Testis (tissue), 2 donors: ENCODE measurements at regions not wholly inside any gene's neighbourhood (a gene's known extent, or its start where the extent isn't known, plus 50 kb on each side); places are given as distances from the start of the nearest gene placed in this dataset.

Source experiments
- DNase-seq: peaks from one replicate; pipeline ENCODE4 v3.0.0-alpha.2; 2019
- H3K27ac ChIP-seq, 2 donors: fragments of 200-600 bp; sonication (generic); one replicate each; pipeline ENCODE4 v1.5.1; 2019
- H3K27me3 ChIP-seq: fragments of 200-600 bp; sonication (generic); one replicate; pipeline ENCODE4 v1.5.1; 2019
- H3K36me3 ChIP-seq: fragments of 200-600 bp; sonication (generic); one replicate; pipeline ENCODE4 v1.5.1; 2017; ENCODE audit warnings: low read depth; ENCODE audit errors: missing control alignments
- H3K4me1 ChIP-seq: fragments of 200-600 bp; sonication (generic); one replicate; pipeline ENCODE4 v1.5.1; 2019
- H3K4me3 ChIP-seq, 2 donors: fragments of 200-600 bp; sonication (generic); one replicate each; pipeline ENCODE4 v1.5.1; 2017 to 2019
- H3K9me3 ChIP-seq: fragments of 200-600 bp; sonication (generic); one replicate; pipeline ENCODE4 v1.5.1; 2017
- POLR2A ChIP-seq: fragments of 450-650 bp; IDR thresholded peaks from one replicate; pipeline ENCODE4 v1.6.1; 2017; ENCODE audit warnings: antibody characterized with exemption, mild to moderate bottlenecking, moderate library complexity
- WGBS, 2 donors: methylation state at CpG; one replicate each; pipeline ENCODE4 v1.1.5; 2018; 5-methylcytosine and 5-hydroxymethylcytosine counted together
- intact Hi-C: fragments of 100-400 bp; cut with DNase I; formaldehyde crosslinking; loops from one replicate; pipeline ENCODE4 v1.15.1; 2023; ENCODE audit warnings: low total_unique reads
- TF ChIP-seq, protein P1 (sequence below), 3 experiments: fragments of 450-650 bp in 2 of 3; fragments of 200-600 bp in 1 of 3; sonication (generic) in 1 of 3; IDR thresholded peaks; one replicate each; pipeline ENCODE4 v1.5.1; 2016 to 2019; ENCODE audit warnings: antibody characterized with exemption in 3 of 3, mild to moderate bottlenecking in 2 of 3, moderate library complexity in 1 of 3

DNA sequence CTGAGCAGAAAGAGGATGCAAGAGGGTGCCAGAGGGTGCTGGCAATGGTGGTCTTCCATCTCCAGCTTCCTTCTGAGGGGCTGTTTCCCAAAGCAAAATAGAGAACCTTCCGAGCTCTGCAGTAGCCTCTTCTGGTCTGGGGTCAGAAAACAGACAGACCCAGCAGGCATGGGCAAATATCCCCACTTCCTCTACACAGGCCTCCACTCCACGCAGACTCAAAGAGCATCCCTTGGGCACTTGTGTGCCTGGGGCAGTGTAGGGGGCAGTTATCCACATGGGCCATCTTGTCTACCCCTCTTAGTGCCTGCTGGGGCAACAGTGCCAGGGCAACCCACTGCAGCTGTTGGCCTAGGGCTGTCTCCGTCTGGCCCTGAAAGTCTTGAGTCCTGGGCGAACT lies 231.9 kb downstream of the TTC8 start:
- intact Hi-C loops, result no loop called here
- Histone ChIP-seq H3K9me3 (no peaks in the 10 kb centered on the region), H3K4me3 (no peak overlapping the region), H3K4me1 (no peaks in the 10 kb centered on the region), H3K27me3 (no peaks in the 10 kb centered on the region), H3K36me3 (no peaks in the 10 kb centered on the region), H3K27ac (no peak overlapping the region)
- TF ChIP-seq POLR2A, result no peak
- TF ChIP-seq, protein P1, sequence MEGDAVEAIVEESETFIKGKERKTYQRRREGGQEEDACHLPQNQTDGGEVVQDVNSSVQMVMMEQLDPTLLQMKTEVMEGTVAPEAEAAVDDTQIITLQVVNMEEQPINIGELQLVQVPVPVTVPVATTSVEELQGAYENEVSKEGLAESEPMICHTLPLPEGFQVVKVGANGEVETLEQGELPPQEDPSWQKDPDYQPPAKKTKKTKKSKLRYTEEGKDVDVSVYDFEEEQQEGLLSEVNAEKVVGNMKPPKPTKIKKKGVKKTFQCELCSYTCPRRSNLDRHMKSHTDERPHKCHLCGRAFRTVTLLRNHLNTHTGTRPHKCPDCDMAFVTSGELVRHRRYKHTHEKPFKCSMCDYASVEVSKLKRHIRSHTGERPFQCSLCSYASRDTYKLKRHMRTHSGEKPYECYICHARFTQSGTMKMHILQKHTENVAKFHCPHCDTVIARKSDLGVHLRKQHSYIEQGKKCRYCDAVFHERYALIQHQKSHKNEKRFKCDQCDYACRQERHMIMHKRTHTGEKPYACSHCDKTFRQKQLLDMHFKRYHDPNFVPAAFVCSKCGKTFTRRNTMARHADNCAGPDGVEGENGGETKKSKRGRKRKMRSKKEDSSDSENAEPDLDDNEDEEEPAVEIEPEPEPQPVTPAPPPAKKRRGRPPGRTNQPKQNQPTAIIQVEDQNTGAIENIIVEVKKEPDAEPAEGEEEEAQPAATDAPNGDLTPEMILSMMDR (IDR thresholded peaks at IDR 0.05), result no peak
- DNase-seq, result no peak
- 100% methylated on average over 4 of the region's 4 CpGs for WGBS, 2 donors

DNA sequence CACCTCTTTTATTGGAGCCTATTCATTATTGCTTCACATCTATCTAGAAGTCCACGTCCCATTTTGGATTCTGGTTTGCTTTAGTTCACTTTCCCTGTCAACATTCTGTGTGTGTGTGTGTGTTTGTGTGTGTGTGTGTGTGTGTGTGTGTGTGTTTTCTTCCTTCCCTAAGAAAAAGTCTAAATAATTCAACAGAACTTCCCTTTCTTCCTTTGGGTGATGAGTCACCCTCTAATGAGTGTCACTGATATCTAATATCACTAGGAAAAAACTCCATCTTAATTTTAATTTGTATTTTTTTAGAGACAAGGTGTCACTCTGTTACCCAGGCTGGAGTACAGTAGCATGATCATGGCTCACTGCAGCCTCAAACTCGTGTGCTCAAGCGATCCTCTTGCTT lies 234.2 kb downstream of the TTC8 start:
- H3K4me3 ChIP-seq, result no peak overlapping the region
- H3K9me3 ChIP-seq, result no peaks in the 10 kb centered on the region
- no peaks in the 10 kb centered on the region for H3K4me1 ChIP-seq
- TF ChIP-seq, protein P1 (IDR thresholded peaks at IDR 0.05), result no peak
- TF ChIP-seq POLR2A, result no peak
- intact Hi-C loops, result no loop called here
- H3K27ac ChIP-seq, result no peak overlapping the region
- 92 to 97% methylated on average over 3 of the region's 3 CpGs for WGBS, 2 donors
- H3K27me3 ChIP-seq, result no peaks in the 10 kb centered on the region
- no peaks in the 10 kb centered on the region for H3K36me3 ChIP-seq
- DNase-seq, result no peak

DNA sequence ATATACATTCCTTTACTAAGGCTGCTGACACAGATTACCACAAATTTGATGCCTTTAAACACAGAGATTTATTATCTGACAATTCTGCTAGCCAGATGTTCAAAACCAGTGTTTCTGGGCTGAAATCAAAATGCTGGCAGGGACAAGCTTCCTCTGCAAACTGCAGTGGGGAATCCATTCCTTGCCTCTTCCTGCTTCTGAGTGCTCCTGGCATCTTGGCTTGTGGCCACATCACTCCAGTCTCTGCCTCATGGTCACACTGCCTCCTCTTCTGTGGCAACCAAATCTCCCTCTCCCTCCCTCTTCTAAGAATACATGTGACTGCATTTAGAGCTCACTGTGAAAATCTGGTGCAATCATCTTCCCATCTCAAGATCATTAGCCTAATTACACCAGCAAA lies 235.7 kb downstream of the TTC8 start:
- H3K4me1 ChIP-seq, result no peaks in the 10 kb centered on the region
- no peak for DNase-seq
- intact Hi-C loops, result no loop called here
- no peak overlapping the region for H3K27ac ChIP-seq
- H3K9me3 ChIP-seq, result no peaks in the 10 kb centered on the region
- no peak for TF ChIP-seq POLR2A
- TF ChIP-seq, protein P1 (IDR thresholded peaks at IDR 0.05), result no peak
- H3K4me3 ChIP-seq, result no peak overlapping the region
- no peaks in the 10 kb centered on the region for H3K36me3 ChIP-seq
- H3K27me3 ChIP-seq, result no peaks in the 10 kb centered on the region

DNA sequence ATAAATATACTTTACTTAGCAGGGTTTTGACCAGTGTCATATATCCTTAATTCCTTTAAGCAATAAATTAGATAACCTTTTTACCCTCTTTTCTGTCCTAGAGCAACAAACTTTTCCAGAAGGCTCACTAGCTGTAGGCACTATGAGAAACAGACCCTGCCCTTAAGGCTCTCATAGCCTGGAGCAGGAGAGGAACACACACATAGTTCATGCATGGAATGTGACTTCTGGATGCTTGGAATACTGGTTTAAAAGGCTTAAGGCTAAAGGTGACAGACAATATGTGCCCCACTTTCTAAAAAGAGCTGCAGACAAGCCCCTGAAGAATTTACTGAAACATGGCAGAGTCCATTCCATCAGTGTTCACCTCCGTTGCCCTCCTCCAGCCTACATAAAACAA lies 237.2 kb downstream of the TTC8 start:
- DNase-seq, result no peak
- Histone ChIP-seq H3K36me3 (no peaks in the 10 kb centered on the region), H3K4me1 (no peaks in the 10 kb centered on the region), H3K27me3 (no peaks in the 10 kb centered on the region), H3K9me3 (no peaks in the 10 kb centered on the region), H3K4me3 (no peak overlapping the region), H3K27ac (no peak overlapping the region)
- TF ChIP-seq, protein P1 (IDR thresholded peaks at IDR 0.05), result no peak
- TF ChIP-seq POLR2A, result no peak
- 44 to 66% methylated on average over 1 of the region's 1 CpG for WGBS, 2 donors
- intact Hi-C loops, result no loop called here

DNA sequence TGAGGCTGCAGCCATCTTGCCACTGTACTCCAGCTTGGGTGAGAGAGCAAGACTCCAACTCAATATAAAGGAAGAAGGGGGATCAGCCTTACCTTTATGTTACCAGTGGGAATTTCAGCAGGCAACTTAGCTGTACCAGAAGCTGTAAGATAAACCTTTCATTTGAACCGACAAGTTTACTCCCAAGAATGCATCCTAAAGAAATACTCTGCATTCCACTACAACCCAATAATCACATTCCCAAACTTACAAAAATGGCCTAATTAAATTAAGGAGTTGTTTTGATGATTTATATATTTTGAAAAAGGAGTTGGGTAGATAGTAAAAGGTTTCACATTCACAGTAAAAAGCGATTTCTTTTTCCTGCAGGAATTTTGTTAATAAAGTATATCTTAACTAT lies 241.4 kb downstream of the TTC8 start:
- intact Hi-C loops, result no loop called here
- DNase-seq, result no peak
- no peaks in the 10 kb centered on the region for H3K4me1 ChIP-seq
- no peak overlapping the region for H3K27ac ChIP-seq
- H3K9me3 ChIP-seq, result no peaks in the 10 kb centered on the region
- WGBS, 2 donors, result 79 to 85% methylated on average over 2 of the region's 2 CpGs
- no peak overlapping the region for H3K4me3 ChIP-seq
- H3K36me3 ChIP-seq, result no peaks in the 10 kb centered on the region
- H3K27me3 ChIP-seq, result no peaks in the 10 kb centered on the region
- TF ChIP-seq, protein P1 (IDR thresholded peaks at IDR 0.05), result no peak
- TF ChIP-seq POLR2A, result no peak
